SK-N-SH (cell line): ENCODE measurements at regions not wholly inside any gene's neighbourhood (a gene's known extent, or its start where the extent isn't known, plus 50 kb on each side); places are given as distances from the start of the nearest gene placed in this dataset.

Experiments
- CTCF ChIA-PET: fragments of 300-600, 350-600 bp; formaldehyde crosslinking; extraction: SDS; loops from one replicate; lab custom pipeline; 2021; lab: Yijun Ruan, JAX
- POLR2A ChIA-PET: fragments of 350-600 bp; sonication (Branson Sonifier 250); formaldehyde crosslinking; extraction: SDS; loops from one replicate; lab custom pipeline; 2020; ENCODE audit warnings: antibody characterized with exemption, inconsistent platforms; lab: Yijun Ruan, JAX
- DNase-seq: peaks from one replicate; pipeline ENCODE4 v3.0.0; 2012
- H2AFZ ChIP-seq: fragments of 200-600 bp; sonication (generic); 2 replicates; pipeline ENCODE4 v1.8.1; 2016; ENCODE audit warnings: antibody characterized with exemption, mild to moderate bottlenecking, low read depth
- H3F3A ChIP-seq: fragments of 200-600 bp; sonication (generic); replicated peaks from 2 replicates; pipeline ENCODE3; 2016; ENCODE audit warnings: antibody characterized with exemption, mild to moderate bottlenecking; ENCODE audit not compliant: insufficient read depth
- H3K27ac ChIP-seq, 2 experiments: fragments of 200-500 bp in 1 of 2; fragments of 200-600 bp in 1 of 2; sonication (Bioruptor generic) in 1 of 2; sonication (generic), shearing (Covaris generic) in 1 of 2; 2 replicates each; pipeline versions ENCODE4 v1.5.1 to v1.6.1; 2014 to 2016; ENCODE audit warnings: low read depth in 2 of 2, inconsistent platforms in 1 of 2, low read length in 1 of 2, mild to moderate bottlenecking in 1 of 2, mixed read lengths in 1 of 2
- H3K27me3 ChIP-seq: fragments of 200-600 bp; sonication (generic), shearing (Covaris generic); 2 replicates; pipeline ENCODE4 v1.6.1; 2016; ENCODE audit warnings: mixed run types; ENCODE audit not compliant: insufficient read depth
- H3K36me3 ChIP-seq, 2 experiments: fragments of 200-500 bp in 1 of 2; fragments of 200-600 bp in 1 of 2; sonication (Bioruptor generic) in 1 of 2; sonication (generic) in 1 of 2; replicated peaks in 1 of 2; 2 replicates each; pipeline versions ENCODE3 to v1.5.1; 2014 to 2016; ENCODE audit warnings: low read length in 1 of 2, mild to moderate bottlenecking in 1 of 2; ENCODE audit not compliant: insufficient read depth in 2 of 2, control insufficient read depth in 1 of 2
- H3K4me1 ChIP-seq, 2 experiments: fragments of 200-500 bp in 1 of 2; fragments of 200-600 bp in 1 of 2; sonication (Bioruptor generic) in 1 of 2; sonication (generic), shearing (Covaris generic) in 1 of 2; 2 replicates each; pipeline versions ENCODE4 v1.5.1 to v1.6.1; 2014 to 2016; ENCODE audit warnings: low read depth in 1 of 2, low read length in 1 of 2, mixed run types in 1 of 2; ENCODE audit not compliant: insufficient read depth in 2 of 2, control insufficient read depth in 1 of 2
- H3K4me2 ChIP-seq: fragments of 200-600 bp; sonication (generic), shearing (Covaris generic); 2 replicates; pipeline ENCODE4 v1.6.1; 2017; ENCODE audit warnings: mixed run types
- H3K4me3 ChIP-seq, 2 experiments: fragments of 200-500 bp in 1 of 2; fragments of 200-600 bp in 1 of 2; sonication (Bioruptor generic) in 1 of 2; sonication (generic), shearing (Covaris generic) in 1 of 2; 2 replicates each; pipeline versions ENCODE4 v1.5.1 to v1.8.1; 2014 to 2016; ENCODE audit warnings: low read depth in 2 of 2, inconsistent platforms in 1 of 2, low read length in 1 of 2, mild to moderate bottlenecking in 1 of 2, mixed read lengths in 1 of 2, moderate library complexity in 1 of 2
- H3K79me2 ChIP-seq: fragments of 200-600 bp; sonication (generic); 2 replicates; pipeline ENCODE4 v1.8.1; 2017; ENCODE audit warnings: mild to moderate bottlenecking; ENCODE audit not compliant: insufficient read depth
- H3K9ac ChIP-seq: fragments of 200-600 bp; sonication (generic); 2 replicates; pipeline ENCODE4 v1.6.1; 2017; ENCODE audit warnings: mixed run types
- H3K9me2 ChIP-seq: fragments of 200-600 bp; sonication (generic); 2 replicates; pipeline ENCODE4 v1.6.1; 2017; ENCODE audit warnings: mixed run types
- H3K9me3 ChIP-seq: fragments of 200-600 bp; sonication (generic); 2 replicates; pipeline ENCODE4 v1.6.1; 2017; ENCODE audit warnings: mixed run types, mild to moderate bottlenecking, moderate library complexity
- H4K20me1 ChIP-seq: fragments of 200-600 bp; sonication (generic); 2 replicates; pipeline ENCODE4 v1.6.1; 2017; ENCODE audit warnings: mild to moderate bottlenecking, mixed run types; ENCODE audit not compliant: insufficient read depth
- CHD2 ChIP-seq: fragments of 150-350 bp; IDR thresholded peaks from 2 replicates; pipeline ENCODE4 v1.6.1; 2018; ENCODE audit warnings: low read length; ENCODE audit not compliant: partially characterized antibody
- EP300 ChIP-seq, 2 experiments: IDR thresholded peaks; 2 replicates each; pipeline versions ENCODE4 v1.4.0 to v1.6.1; 2012; ENCODE audit warnings: borderline replicate concordance in 1 of 2, low read depth in 1 of 2, low read length in 1 of 2
- EZH2phosphoT487 ChIP-seq: fragments of 200-600 bp; sonication (generic); IDR thresholded peaks from 2 replicates; pipeline ENCODE4 v1.6.1; 2017; ENCODE audit warnings: low read depth, mixed run types, mild to moderate bottlenecking, antibody characterized with exemption, moderate library complexity, borderline replicate concordance
- FOSL2 ChIP-seq: IDR thresholded peaks from 2 replicates; pipeline ENCODE4 v1.4.0; 2012; ENCODE audit warnings: low read depth, mild to moderate bottlenecking, moderate library complexity, borderline replicate concordance
- FOXJ3 ChIP-seq: sonication (generic); formaldehyde crosslinking; IDR thresholded peaks from 2 replicates; pipeline ENCODE4 v1.5.1; 2020; ENCODE audit warnings: mild to moderate bottlenecking, missing genetic modification reagents
- FOXM1 ChIP-seq: IDR thresholded peaks from 2 replicates; pipeline ENCODE4 v1.4.0; 2012; ENCODE audit warnings: low read depth, mild to moderate bottlenecking
- GABPA ChIP-seq: IDR thresholded peaks from 2 replicates; pipeline ENCODE4 v1.4.0; 2012; ENCODE audit warnings: low read depth, mild to moderate bottlenecking
- JUND ChIP-seq: IDR thresholded peaks from 2 replicates; pipeline ENCODE4 v1.4.0; 2012
- MEF2A ChIP-seq: IDR thresholded peaks from 2 replicates; pipeline ENCODE4 v1.4.0; 2012; ENCODE audit warnings: low read depth, borderline replicate concordance
- NRF1 ChIP-seq: IDR thresholded peaks from 2 replicates; pipeline ENCODE4 v1.6.1; 2012; ENCODE audit warnings: low read depth, mild to moderate bottlenecking, low read length
- RFX5 ChIP-seq: IDR thresholded peaks from 2 replicates; pipeline ENCODE4 v1.6.1; 2012; ENCODE audit warnings: mild to moderate bottlenecking, improper control_type of control experiment, low read length
- SIN3A ChIP-seq: IDR thresholded peaks from 2 replicates; pipeline ENCODE4 v1.6.1; 2012; ENCODE audit warnings: low read depth, mild to moderate bottlenecking, low read length, moderate library complexity, borderline replicate concordance
- SMC3 ChIP-seq: IDR thresholded peaks from 2 replicates; pipeline ENCODE4 v1.6.1; 2012; ENCODE audit warnings: low read depth, low read length, improper control_type of control experiment
- TAF1 ChIP-seq: IDR thresholded peaks from 2 replicates; pipeline ENCODE4 v1.6.1; 2012; ENCODE audit warnings: low read depth, mild to moderate bottlenecking, low read length, moderate library complexity, borderline replicate concordance
- TCF12 ChIP-seq: IDR thresholded peaks from 2 replicates; pipeline ENCODE4 v1.4.0; 2012
- USF1 ChIP-seq: IDR thresholded peaks from 2 replicates; pipeline ENCODE4 v1.4.0; 2012; ENCODE audit warnings: low read depth, borderline replicate concordance
- YY1 ChIP-seq: IDR thresholded peaks from 2 replicates; pipeline ENCODE4 v1.4.0; 2012; ENCODE audit warnings: low read depth, mild to moderate bottlenecking
- whole genome bisulfite sequencing: methylation state at CpG from one replicate; pipeline ENCODE4 v1.1.6; 2017; ENCODE audit warnings: low lambda C conversion rate; 5-methylcytosine and 5-hydroxymethylcytosine counted together
- TF ChIP-seq, protein P1 (sequence below): IDR thresholded peaks from 2 replicates; pipeline ENCODE4 v1.4.0; 2012; ENCODE audit warnings: low read depth, borderline replicate concordance
- TF ChIP-seq, protein P2 (sequence below): IDR thresholded peaks from 2 replicates; pipeline ENCODE4 v1.6.1; 2012; ENCODE audit warnings: mild to moderate bottlenecking, low read depth, low read length, moderate library complexity

DNA sequence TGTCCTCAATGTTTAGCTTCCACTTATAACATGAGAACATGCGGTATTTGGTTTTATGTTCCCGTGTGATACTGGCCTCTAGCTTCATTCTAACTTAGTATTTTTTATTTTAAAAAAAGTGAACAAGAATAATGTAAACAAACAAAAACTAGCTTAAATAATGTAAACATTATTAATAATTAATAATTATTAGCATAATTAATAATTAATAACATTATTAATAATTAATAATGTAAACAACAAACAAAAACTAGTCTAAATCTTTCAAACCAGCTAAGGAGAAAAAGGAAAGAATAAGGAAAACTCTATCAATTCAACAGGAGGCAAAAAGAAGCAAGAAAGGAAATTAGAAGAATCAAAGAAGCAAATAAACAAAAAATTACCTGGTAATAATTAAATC is 66.2 kb upstream of the CLSTN2 start (continued):
- no peak for TF ChIP-seq USF1

- H3K79me2 ChIP-seq: no peaks in the 10 kb centered on the region
- H4K20me1 ChIP-seq: no peaks in the 10 kb centered on the region
- no peak overlapping the region for H3K27ac ChIP-seq
- ChIA-PET CTCF (interaction anchor here (0.5 kb wide), 1 partner anchor 86 kb away, joined by 3 read pairs; no protein-coding TSS in a partner anchor), POLR2A (no interaction called here)
- H3K36me3 ChIP-seq: no peaks in the 10 kb centered on the region
- H3K9me3 ChIP-seq: no peaks in the 10 kb centered on the region; the same call in 1 of the 2 replicates
- no peaks in the 10 kb centered on the region for H3K9me2 ChIP-seq
- H3K4me1 ChIP-seq: peaks cover 0 to 5% of the 10 kb centered on the region in 2 experiments; a peak in 2 of 4 replicates
- WGBS: 12% methylated on average over 3 of the region's 3 CpGs
- no peak overlapping the region for H3K4me3 ChIP-seq
- no peaks in the 10 kb centered on the region for H3F3A ChIP-seq
- DNase-seq: no peak
- TF ChIP-seq FOXM1: no peak
- TF ChIP-seq TAF1: no peak
- TF ChIP-seq NRF1: no peak
- no peak for TF ChIP-seq GABPA
- TF ChIP-seq FOXJ3 (CRISPR knock-in tag): no peak
- TF ChIP-seq CHD2: no peak
- H3K27me3 ChIP-seq: no peaks in the 10 kb centered on the region
- no peak overlapping the region for H2AFZ ChIP-seq
- H3K4me2 ChIP-seq: no peak overlapping the region
- H3K9ac ChIP-seq: no peak overlapping the region
Measured at GRCh38 chr3:139848660-139849059, 86.3 kb upstream of the CLSTN2 start.

DNA sequence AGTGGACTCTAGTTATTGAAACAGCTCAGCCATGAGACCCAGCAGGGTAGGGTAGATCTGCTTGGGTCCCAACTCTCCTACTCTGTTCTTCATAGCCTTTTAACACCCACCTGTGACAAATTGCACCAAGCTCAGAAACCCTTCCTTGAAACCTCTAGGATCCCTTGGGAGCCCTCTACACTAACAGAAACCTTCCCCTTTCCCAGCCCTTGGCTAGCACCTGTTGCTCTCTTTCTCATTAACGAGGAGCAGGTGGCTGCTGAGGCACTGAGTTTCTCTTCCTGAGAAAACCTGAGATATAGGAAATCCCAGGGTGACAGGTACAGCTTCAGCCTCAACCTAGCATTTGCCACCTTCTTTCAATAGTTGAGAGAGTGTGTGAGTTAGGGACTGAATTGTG is 88.3 kb upstream of the CLSTN2 start:
- TF ChIP-seq, protein P1, sequence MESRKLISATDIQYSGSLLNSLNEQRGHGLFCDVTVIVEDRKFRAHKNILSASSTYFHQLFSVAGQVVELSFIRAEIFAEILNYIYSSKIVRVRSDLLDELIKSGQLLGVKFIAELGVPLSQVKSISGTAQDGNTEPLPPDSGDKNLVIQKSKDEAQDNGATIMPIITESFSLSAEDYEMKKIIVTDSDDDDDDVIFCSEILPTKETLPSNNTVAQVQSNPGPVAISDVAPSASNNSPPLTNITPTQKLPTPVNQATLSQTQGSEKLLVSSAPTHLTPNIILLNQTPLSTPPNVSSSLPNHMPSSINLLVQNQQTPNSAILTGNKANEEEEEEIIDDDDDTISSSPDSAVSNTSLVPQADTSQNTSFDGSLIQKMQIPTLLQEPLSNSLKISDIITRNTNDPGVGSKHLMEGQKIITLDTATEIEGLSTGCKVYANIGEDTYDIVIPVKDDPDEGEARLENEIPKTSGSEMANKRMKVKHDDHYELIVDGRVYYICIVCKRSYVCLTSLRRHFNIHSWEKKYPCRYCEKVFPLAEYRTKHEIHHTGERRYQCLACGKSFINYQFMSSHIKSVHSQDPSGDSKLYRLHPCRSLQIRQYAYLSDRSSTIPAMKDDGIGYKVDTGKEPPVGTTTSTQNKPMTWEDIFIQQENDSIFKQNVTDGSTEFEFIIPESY: no peak
- TF ChIP-seq FOSL2 (no peak), SIN3A (no peak), EP300 (IDR thresholded peaks at IDR 0.05; ENCODE audit: borderline replicate concordance in 1 of 2, low read depth in 1 of 2, low read length in 1 of 2) (no peak), TAF1 (no peak), SMC3 (no peak), JUND (no peak), YY1 (no peak), EZH2phosphoT487 (no peak), RFX5 (no peak), FOXJ3 (CRISPR knock-in tag) (no peak), MEF2A (no peak), TCF12 (no peak)
- TF ChIP-seq, protein P2, sequence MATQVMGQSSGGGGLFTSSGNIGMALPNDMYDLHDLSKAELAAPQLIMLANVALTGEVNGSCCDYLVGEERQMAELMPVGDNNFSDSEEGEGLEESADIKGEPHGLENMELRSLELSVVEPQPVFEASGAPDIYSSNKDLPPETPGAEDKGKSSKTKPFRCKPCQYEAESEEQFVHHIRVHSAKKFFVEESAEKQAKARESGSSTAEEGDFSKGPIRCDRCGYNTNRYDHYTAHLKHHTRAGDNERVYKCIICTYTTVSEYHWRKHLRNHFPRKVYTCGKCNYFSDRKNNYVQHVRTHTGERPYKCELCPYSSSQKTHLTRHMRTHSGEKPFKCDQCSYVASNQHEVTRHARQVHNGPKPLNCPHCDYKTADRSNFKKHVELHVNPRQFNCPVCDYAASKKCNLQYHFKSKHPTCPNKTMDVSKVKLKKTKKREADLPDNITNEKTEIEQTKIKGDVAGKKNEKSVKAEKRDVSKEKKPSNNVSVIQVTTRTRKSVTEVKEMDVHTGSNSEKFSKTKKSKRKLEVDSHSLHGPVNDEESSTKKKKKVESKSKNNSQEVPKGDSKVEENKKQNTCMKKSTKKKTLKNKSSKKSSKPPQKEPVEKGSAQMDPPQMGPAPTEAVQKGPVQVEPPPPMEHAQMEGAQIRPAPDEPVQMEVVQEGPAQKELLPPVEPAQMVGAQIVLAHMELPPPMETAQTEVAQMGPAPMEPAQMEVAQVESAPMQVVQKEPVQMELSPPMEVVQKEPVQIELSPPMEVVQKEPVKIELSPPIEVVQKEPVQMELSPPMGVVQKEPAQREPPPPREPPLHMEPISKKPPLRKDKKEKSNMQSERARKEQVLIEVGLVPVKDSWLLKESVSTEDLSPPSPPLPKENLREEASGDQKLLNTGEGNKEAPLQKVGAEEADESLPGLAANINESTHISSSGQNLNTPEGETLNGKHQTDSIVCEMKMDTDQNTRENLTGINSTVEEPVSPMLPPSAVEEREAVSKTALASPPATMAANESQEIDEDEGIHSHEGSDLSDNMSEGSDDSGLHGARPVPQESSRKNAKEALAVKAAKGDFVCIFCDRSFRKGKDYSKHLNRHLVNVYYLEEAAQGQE: no peak
- DNase-seq: no peak
- Histone ChIP-seq H3K4me2 (no peak overlapping the region), H3K36me3 (no peaks in the 10 kb centered on the region), H4K20me1 (no peaks in the 10 kb centered on the region), H3K27ac (no peak overlapping the region), H3K4me1 (peaks cover 0 to 5% of the 10 kb centered on the region in 2 experiments; a peak in 2 of 4 replicates), H3K4me3 (no peak overlapping the region), H3K27me3 (no peaks in the 10 kb centered on the region), H3K9ac (no peak overlapping the region), H3F3A (no peaks in the 10 kb centered on the region), H3K9me2 (no peaks in the 10 kb centered on the region), H3K79me2 (no peaks in the 10 kb centered on the region), H2AFZ (no peak overlapping the region), H3K9me3 (no peaks in the 10 kb centered on the region)
- POLR2A ChIA-PET: no interaction called here
- CTCF ChIA-PET: no interaction called here
- 18% methylated on average over 1 of the region's 1 CpG for whole genome bisulfite sequencing
